ENCODE measurements at regions not wholly inside any gene's neighbourhood (a gene's known extent, or its start where the extent isn't known, plus 50 kb on each side); places are given as distances from the start of the nearest gene placed in this dataset.

DNA sequence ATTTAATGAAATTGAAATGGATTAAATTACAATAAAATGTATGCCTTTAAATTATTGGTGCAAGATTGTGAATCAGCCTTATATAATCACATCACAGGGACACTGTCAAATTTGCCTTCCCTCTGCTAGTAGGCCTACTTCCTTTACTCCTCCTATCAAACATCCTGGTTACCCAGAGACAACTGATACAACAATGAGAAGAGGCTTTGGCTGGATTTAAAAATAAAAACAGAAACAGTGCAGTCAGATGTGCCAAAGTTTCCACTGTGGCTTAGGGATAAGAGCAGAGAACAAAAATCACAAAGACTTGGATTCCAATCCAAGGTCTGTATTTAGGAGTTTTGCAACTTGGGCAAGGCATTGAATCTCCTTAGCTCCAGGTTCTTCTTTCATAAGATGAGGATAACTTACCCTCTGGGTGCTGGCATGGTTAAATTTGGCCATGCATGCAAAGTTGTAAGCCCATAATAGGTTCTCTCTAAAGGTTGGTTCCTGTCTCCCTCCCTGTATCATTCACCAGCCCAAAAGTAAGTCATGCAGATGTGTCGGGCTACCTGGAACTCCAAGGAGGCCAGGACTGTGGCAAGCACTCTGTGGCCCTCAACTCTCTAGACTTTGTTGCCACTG, 99.3 kb upstream of the LRATD1 start:
- no peak overlapping the region for H3K4me3 ChIP-seq
- no peak overlapping the region for H3K27ac ChIP-seq
- no peak for DNase-seq (ENCODE audit: low spot score)
- TF ChIP-seq, protein P1, sequence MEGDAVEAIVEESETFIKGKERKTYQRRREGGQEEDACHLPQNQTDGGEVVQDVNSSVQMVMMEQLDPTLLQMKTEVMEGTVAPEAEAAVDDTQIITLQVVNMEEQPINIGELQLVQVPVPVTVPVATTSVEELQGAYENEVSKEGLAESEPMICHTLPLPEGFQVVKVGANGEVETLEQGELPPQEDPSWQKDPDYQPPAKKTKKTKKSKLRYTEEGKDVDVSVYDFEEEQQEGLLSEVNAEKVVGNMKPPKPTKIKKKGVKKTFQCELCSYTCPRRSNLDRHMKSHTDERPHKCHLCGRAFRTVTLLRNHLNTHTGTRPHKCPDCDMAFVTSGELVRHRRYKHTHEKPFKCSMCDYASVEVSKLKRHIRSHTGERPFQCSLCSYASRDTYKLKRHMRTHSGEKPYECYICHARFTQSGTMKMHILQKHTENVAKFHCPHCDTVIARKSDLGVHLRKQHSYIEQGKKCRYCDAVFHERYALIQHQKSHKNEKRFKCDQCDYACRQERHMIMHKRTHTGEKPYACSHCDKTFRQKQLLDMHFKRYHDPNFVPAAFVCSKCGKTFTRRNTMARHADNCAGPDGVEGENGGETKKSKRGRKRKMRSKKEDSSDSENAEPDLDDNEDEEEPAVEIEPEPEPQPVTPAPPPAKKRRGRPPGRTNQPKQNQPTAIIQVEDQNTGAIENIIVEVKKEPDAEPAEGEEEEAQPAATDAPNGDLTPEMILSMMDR (IDR thresholded peaks at IDR 0.05): no peak

GRCh38 chr2:14535156-14535555, 97.4 kb upstream of the LRATD1 start:
- no peak for DNase-seq (ENCODE audit: low spot score)
- TF ChIP-seq, protein P1 (IDR thresholded peaks at IDR 0.05): no peak
- no peak overlapping the region for H3K4me3 ChIP-seq
- no peak overlapping the region for H3K27ac ChIP-seq

GRCh38 chr2:14536976-14537375, 95.5 kb upstream of the LRATD1 start:
- TF ChIP-seq, protein P1 (IDR thresholded peaks at IDR 0.05): no peak
- DNase-seq (ENCODE audit: low spot score): no peak

GRCh38 chr2:14540015-14540414, 92.5 kb upstream of the LRATD1 start:
- Histone ChIP-seq H3K4me3 (no peak overlapping the region), H3K27ac (no peak overlapping the region)
- no peak for DNase-seq (ENCODE audit: low spot score)
- TF ChIP-seq, protein P1 (IDR thresholded peaks at IDR 0.05): no peak

More at GRCh38 chr2:14536976-14537375, 95.5 kb upstream of the LRATD1 start:
- H3K27ac ChIP-seq: no peak overlapping the region
- H3K4me3 ChIP-seq: no peak overlapping the region

DNA sequence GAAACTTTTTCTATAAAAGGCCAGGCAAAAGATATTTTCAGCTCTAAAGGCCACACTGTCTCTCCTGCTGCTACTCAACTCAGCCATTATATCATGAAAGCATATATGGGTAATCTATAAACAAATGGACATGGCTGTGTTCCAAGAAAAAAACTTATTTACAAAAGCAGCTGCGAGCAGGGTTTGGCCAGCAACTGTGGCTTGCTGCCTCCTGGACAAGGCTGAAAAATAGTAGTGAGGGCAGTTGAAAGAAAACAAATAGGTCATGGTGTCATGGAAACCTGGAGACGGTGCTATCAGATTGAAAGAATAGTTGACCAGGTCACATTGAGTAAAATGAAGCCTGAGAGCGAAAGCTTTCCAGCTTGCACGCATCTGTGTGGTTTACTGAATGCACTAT, 89.2 kb upstream of the LRATD1 start:
- no peak overlapping the region for H3K4me3 ChIP-seq
- DNase-seq (ENCODE audit: low spot score): no peak
- no peak overlapping the region for H3K27ac ChIP-seq
- TF ChIP-seq, protein P1 (IDR thresholded peaks at IDR 0.05): no peak

GRCh38 chr2:14544247-14544646, 88.3 kb upstream of the LRATD1 start:
- no peak overlapping the region for H3K4me3 ChIP-seq
- DNase-seq (ENCODE audit: low spot score): no peak
- H3K27ac ChIP-seq: no peak overlapping the region
- TF ChIP-seq, protein P1 (IDR thresholded peaks at IDR 0.05): no peak

DNA sequence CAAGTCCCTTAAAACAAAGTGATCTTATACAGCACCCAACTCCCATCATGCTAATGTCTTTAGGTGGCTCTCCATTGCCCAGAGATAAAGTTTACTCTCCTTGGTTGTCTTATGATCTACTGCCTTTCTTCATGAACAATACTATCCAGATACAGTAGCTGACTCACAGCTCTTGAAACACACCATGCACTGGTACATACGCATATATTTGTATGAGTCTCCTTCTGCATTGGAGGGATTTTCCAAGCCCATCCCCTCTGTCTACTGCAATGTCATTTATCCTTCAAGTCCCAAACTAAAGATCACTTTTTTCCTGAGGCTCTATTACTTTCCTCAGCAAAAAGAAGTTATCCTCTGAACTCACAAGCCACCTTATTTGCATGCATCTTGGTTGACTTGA, 84.7 kb upstream of the LRATD1 start:
- Histone ChIP-seq H3K4me3 (no peak overlapping the region), H3K27ac (no peak overlapping the region)
- no peak for DNase-seq (ENCODE audit: low spot score)
- TF ChIP-seq, protein P1 (IDR thresholded peaks at IDR 0.05): no peak

All from coronary artery (tissue), 2 donors.